Ramos (cell line): ENCODE measurements at regions not wholly inside any gene's neighbourhood (a gene's known extent, or its start where the extent isn't known, plus 50 kb on each side); places are given as distances from the start of the nearest gene placed in this dataset.

Experiments
- in situ Hi-C: fragments of 300-500 bp; cut with MboI; formaldehyde crosslinking; loops from one replicate; pipeline ENCODE4 v1.14.3; 2022; ENCODE audit warnings: low sequenced_read_pairs; ENCODE audit not compliant: unreplicated experiment

GRCh38 chr17:77306048-77306789 is 165.4 kb downstream of the SEC14L1 start:
- in situ Hi-C loops: no loop called here

- in situ Hi-C loops: no loop called here
Measured at GRCh38 chr17:77306790-77307478, 166.2 kb downstream of the SEC14L1 start.

GRCh38 chr17:77307479-77308198 is 166.9 kb downstream of the SEC14L1 start:
- in situ Hi-C loops: no loop called here

- in situ Hi-C loops: no loop called here
Measured at GRCh38 chr17:77308861-77309726, 168.3 kb downstream of the SEC14L1 start.

GRCh38 chr17:77310336-77310735 is 169.6 kb downstream of the SEC14L1 start:
- in situ Hi-C loops: no loop called here

GRCh38 chr17:77311371-77311981 is 170.7 kb downstream of the SEC14L1 start:
- in situ Hi-C loops: no loop called here

- in situ Hi-C loops: no loop called here
Measured at GRCh38 chr17:77312061-77312701, 171.4 kb downstream of the SEC14L1 start.

- in situ Hi-C loops: no loop called here
Measured at GRCh38 chr17:77312786-77313599, 172.2 kb downstream of the SEC14L1 start.

GRCh38 chr17:77313831-77314230 is 173.1 kb downstream of the SEC14L1 start:
- in situ Hi-C loops: no loop called here

- in situ Hi-C loops: no loop called here
Measured at GRCh38 chr17:77314601-77315000, 173.8 kb downstream of the SEC14L1 start.

- in situ Hi-C loops: no loop called here
Measured at GRCh38 chr17:77315010-77315409, 174.2 kb downstream of the SEC14L1 start.

GRCh38 chr17:77315551-77316190 is 174.9 kb downstream of the SEC14L1 start:
- in situ Hi-C loops: no loop called here

- in situ Hi-C loops: no loop called here
Measured at GRCh38 chr17:77316191-77316641, 175.4 kb downstream of the SEC14L1 start.

GRCh38 chr17:77316651-77317050 is 175.9 kb downstream of the SEC14L1 start:
- in situ Hi-C loops: no loop called here

- in situ Hi-C loops: no loop called here
Measured at GRCh38 chr17:77317091-77317750, 176.5 kb downstream of the SEC14L1 start.

- in situ Hi-C loops: no loop called here
Measured at GRCh38 chr17:77318021-77318420, 177.3 kb downstream of the SEC14L1 start.

GRCh38 chr17:77318491-77319210 is 177.9 kb downstream of the SEC14L1 start:
- in situ Hi-C loops: no loop called here
